HCT116 (cell line): ENCODE measurements at regions not wholly inside any gene's neighbourhood (a gene's known extent, or its start where the extent isn't known, plus 50 kb on each side); places are given as distances from the start of the nearest gene placed in this dataset.

Experiments
- CTCF ChIP-seq, 3 experiments: fragments of 200-600 bp in 1 of 3; sonication (generic) in 1 of 3; IDR thresholded peaks in 2 of 3; conservative IDR thresholded peaks in 1 of 3; 2 replicates each; pipeline ENCODE4 v1.5.1; 2012 to 2017; ENCODE audit warnings: low read depth in 2 of 3, low read length in 2 of 3, antibody characterized with exemption in 1 of 3, borderline replicate concordance in 1 of 3, control low read depth in 1 of 3, mild to moderate bottlenecking in 1 of 3, mixed read lengths in 1 of 3, mixed run types in 1 of 3, moderate library complexity in 1 of 3; ENCODE audit not compliant: insufficient read depth in 1 of 3
- POLR2A ChIP-seq: IDR thresholded peaks from 2 replicates; pipeline ENCODE4 v1.7.0; 2011; ENCODE audit warnings: borderline replicate concordance; ENCODE audit not compliant: insufficient read depth, insufficient read length; ENCODE audit errors: extremely low read depth
- ZBTB33 ChIP-seq: IDR thresholded peaks from 2 replicates; pipeline ENCODE4 v1.6.1; 2011; ENCODE audit warnings: mild to moderate bottlenecking, low read length, moderate library complexity; ENCODE audit not compliant: insufficient replicate concordance; ENCODE audit errors: extremely low read depth

GRCh38 chrY:12343211-12343610 lies 357.8 kb upstream of the USP9Y start:
- no peak for TF ChIP-seq POLR2A
- no peak for TF ChIP-seq CTCF (IDR thresholded peaks at IDR 0.05 in 2 of 3, conservative IDR thresholded peaks at IDR 0.05 in 1 of 3; ENCODE audit: borderline replicate concordance in 1 of 3, insufficient read depth in 1 of 3, low read depth in 2 of 3, low read length in 2 of 3)
- no peak for TF ChIP-seq ZBTB33
